ENCODE measurements at regions not wholly inside any gene's neighbourhood (a gene's known extent, or its start where the extent isn't known, plus 50 kb on each side); places are given as distances from the start of the nearest gene placed in this dataset.

DNA sequence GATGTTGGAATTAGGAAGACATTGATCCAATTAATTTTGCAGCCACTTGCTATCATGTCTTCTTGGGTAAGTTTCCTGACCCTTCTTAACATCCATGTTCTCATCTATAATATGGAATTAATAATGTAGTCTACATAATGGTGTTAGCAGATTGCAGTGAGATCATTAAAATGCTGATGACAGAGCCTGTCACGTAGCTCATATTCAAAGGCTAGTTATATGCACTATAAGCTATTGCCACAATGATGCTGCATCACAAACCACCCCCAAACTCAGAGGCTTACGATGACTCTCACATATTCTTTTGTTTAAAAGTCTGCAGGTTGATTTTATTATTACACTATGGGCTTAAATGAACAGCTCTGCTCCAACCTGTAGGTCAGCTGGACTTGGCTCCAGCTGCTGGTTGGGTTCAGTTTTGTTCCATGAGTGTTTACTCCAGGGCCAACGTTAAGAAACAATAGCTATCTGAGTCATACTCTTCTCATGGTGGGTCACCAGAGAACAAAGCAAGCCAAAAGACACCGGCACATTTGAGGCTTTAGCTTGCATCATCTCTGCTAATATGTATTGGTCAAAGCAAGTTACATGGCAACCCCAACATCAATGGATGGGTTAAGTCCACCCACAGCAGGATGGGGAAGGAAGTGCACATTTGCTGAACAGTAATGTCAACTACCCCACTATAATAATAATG lies 250.0 kb upstream of the SLCO3A1 start:
- TF ChIP-seq, protein P1, sequence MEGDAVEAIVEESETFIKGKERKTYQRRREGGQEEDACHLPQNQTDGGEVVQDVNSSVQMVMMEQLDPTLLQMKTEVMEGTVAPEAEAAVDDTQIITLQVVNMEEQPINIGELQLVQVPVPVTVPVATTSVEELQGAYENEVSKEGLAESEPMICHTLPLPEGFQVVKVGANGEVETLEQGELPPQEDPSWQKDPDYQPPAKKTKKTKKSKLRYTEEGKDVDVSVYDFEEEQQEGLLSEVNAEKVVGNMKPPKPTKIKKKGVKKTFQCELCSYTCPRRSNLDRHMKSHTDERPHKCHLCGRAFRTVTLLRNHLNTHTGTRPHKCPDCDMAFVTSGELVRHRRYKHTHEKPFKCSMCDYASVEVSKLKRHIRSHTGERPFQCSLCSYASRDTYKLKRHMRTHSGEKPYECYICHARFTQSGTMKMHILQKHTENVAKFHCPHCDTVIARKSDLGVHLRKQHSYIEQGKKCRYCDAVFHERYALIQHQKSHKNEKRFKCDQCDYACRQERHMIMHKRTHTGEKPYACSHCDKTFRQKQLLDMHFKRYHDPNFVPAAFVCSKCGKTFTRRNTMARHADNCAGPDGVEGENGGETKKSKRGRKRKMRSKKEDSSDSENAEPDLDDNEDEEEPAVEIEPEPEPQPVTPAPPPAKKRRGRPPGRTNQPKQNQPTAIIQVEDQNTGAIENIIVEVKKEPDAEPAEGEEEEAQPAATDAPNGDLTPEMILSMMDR (IDR thresholded peaks at IDR 0.05): no peak
- TF ChIP-seq POLR2AphosphoS5 (IDR thresholded peaks at IDR 0.05) (no peak), POLR2A (IDR thresholded peaks at IDR 0.05) (no peak), EP300 (IDR thresholded peaks at IDR 0.05) (no peak)

Measured in gastroesophageal sphincter (tissue), 3 donors.